SKM-1 treated with dmso at 0.1 percent for 144 hours (cell line): ENCODE measurements at regions not wholly inside any gene's neighbourhood (a gene's known extent, or its start where the extent isn't known, plus 50 kb on each side); places are given as distances from the start of the nearest gene placed in this dataset.

Experiments used
- DNase-seq: peaks from one replicate; lab custom pipeline; 2025; ENCODE audit not compliant: unreplicated experiment; lab: John Stamatoyannopoulos, UW

DNA sequence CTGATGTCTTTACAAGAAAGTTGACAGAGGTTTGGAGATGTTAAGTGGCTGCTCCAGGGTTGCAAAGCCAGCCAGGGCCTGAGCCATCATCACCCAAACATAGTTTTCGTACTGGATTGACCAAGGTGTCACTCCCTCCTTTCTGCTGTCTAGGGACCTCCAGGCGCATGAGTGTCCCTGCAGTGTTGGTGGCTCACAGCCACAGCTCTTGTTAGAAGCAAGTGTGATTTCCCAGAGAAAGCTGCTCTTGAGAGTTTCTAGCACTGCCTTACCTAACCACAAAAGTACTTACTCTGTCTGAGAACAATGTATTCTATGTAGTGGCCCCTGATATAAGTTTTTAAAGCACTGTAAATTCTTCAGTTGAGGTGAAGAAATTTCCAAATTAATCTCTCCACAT, 144.1 kb downstream of the SOX2 start:
- no peak for DNase-seq

DNA sequence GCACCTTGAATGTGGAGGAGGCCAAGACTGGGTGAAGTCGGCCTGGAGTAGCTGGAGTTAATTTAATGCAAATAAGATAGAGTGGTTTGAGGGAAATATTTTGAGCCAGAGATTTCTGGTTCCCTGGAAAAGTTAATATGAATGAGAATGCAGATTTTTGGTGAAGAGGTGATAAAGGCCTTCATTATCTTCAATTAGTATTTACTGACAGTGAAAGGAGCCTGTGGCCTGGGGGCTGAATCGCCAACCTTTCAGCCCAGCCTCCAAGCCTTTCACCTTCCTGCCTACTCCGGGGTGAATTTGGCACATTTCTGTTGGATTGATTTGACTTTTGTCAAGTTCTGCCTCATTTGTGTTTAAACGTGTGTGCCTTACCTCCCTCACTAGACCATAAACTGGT, 147.8 kb downstream of the SOX2 start:
- no peak for DNase-seq

DNA sequence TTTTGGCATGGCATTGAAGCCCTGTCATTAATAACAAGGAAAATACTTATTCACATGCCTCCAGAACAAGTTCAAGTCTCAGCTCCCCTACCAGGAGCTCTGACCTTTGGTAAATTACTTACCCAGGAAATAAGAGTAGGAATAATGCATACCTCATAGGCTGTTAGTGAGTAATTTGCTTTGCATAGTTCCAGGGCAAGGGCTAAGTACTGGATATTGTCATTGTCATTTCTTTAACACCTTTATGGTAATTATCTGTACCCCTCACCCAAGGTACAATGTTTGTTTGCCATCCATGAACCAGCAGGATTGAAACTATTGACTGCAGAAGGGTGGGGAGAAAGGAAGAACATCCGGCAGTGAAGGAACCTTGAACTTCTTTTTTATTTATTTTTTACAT, 148.5 kb downstream of the SOX2 start:
- DNase-seq, result no peak

DNA sequence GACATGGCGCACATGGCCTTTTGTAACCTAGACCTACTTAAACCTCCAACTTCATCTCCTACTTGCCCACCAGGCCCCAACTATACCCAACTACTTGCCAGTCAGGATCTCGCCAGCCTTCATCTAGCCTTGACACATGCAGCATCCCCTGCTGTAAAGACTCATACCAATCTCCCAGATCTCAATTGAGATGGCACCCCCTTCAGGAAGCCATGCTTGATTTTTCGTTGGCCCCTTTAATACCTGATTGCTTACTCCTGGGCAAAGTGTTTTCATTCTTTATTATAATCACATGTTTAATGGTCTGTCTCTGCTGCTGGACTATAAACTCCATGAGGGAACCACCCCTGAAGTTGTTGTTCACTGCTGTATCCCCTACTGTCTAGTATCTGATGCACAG, 150.8 kb downstream of the SOX2 start:
- no peak for DNase-seq

DNA sequence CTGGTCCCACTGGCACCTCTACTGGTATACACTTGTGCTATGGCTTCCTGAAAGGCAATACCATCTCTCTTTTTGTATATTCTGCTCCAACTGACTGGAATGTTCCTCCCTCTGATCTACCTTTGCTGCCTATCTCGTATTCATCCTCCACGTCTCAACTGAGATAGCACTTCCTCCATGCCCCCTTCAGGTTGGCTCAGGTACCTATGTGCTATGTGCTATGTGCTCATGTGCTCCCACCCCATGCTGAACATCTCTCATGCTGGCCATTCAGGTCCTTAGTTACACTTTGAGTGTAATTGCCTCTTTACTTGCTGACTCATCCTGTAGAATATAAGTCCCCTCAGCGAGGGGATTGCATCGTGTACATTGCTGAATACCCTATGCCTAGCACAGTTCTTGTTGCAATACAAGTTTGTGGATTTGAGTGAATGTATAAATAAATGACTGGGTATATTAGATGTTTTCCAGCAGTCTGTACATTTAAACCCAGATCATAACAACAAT, 156.9 kb downstream of the SOX2 start:
- DNase-seq, result no peak

DNA sequence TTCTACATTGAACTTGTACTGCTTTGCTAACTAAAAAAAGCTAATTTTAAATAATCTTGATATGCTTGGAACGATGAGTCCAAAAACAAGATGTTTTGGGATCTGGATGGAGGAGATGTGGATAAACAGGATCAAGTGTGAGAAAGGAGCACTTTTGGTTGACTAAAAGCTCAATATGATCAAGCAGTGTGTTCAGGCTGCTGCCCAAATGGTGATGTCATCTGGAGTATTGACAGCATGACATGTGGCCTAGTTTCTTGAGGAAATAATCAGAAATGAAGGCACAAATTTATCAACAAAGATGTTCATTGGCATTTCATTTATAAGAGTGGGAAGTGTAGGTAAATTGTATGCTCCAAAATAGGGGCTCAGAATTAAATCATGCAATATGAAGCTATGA, 161.2 kb downstream of the SOX2 start:
- no peak for DNase-seq

DNA sequence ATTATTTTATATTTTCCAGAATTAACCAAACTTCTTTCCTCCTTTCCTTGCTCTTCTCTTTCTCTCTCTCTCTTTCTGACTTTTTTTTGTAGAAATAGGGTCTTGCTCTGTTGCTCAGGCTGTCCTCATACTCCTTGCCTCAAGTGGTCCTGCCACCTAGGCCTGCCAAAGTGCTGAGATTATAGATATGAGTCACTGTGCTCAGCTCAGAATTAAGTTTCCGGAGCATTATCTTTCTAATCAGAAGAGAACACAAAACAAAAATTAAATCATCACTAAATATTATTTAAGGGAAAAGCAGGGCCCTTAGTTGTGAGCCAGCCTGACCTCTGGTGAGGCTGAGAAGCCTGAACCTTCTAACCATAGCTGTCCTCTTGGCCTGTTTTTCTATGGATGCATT, 168.2 kb downstream of the SOX2 start:
- DNase-seq, result no peak

DNA sequence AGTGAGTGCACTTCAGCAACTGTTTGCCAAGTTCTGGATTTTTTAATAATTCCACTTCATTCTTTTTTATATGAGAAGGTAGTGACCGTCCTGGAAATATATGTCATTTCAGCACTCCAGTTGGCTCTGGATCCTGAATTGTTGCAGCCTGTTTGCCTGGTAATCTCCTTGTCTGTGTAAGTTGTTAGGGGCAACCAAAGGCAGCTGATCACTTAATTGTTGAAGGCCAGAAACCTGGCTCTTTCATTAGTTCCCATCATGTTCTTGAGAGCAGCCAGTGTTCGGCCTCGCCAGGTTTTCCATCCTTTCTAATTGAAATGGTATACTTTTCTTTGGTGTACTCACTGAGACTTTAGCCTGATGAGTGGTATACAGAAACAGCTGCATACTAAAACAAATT, 168.6 kb downstream of the SOX2 start:
- DNase-seq, result no peak

DNA sequence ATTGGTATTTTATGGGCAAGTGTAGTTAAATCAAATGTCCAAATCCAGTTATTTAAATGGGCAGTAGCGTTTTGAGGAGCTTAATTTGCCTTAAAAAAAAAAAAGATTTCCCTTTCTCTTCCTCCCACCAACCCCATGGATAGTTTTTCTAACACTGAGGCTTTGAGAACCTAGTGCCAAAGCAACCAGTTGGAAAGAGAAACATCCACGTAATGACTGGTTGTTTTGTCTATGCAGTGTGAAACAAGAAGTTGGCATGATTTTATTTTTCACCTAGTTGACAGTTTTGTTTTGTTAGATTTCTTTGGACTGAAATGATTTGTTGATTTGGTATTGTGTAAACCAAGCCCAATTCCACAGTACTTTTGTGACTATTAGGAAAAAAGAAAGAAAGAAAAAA, 170.0 kb downstream of the SOX2 start:
- no peak for DNase-seq

DNA sequence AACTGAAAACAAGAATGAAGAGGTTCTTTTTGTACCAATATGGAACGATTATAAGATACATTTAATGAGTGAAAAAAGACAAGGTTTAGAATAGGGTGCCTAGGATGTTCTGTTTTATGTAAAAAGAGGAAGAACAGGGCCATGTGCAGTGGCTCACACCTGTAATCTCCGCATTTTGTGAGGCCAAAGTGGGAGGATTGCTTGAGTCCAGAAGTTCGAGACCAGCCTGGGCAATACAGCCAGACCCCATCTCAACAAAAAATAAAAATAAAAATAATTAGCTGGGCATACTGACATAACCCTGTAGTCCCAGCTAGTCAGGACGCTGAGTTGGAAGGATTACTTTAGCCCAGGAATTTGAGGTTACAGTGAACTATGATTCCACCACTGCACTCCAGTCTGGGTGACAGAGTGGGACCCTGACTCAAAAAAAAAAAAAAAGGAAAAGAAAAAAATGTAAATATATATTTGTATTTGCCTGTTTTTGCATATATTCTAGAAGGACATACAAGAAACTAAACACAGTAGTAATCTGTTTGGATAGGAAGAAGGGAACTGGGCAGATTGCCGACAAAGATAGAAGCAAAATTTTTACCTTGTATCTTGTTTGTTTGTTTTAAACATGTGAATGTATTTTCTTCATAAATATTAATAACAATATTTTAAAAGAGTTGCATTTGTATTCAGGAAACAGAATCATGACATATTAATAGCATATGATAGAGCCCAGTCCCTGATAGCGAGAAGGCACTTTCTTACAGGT, 174.3 kb downstream of the SOX2 start:
- DNase-seq, result no peak

DNA sequence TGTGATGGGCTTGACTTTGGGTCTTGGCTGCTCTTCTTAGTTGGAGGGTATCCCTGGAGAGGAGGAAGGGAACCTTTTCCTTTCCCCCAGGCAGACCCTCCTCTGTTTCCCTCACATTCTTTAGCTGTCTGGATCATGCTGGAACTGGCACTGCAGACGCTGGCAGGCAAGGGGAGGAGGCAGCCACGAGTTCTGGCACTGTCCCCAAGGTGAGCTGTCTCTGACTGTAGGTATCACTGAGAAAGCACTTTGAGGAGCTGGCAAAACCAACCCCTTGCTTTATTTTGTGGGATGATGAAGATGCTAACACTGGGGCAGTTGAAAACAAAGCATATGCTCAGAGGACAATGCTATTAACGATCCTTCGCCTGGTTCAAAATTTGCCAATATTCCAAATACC, 175.0 kb downstream of the SOX2 start:
- no peak for DNase-seq

DNA sequence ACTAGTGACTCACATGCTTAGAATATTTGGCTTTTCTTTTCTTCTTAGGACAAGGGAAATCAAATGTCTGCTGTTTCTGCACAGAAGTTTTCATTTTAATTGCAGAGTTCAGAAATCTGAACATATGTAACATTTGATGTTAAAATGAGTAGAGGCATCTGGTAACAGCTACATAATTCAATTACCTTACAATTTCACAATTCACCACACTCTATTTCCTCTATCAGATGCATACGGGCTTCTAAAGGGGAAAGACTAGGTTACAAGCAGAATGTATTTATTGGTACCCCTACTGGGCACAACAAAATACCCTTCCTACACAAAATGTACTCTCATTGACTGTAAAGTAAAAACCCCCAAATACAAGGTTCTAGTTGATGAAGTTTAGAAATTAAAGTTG, 176.0 kb downstream of the SOX2 start:
- DNase-seq, result no peak

DNA sequence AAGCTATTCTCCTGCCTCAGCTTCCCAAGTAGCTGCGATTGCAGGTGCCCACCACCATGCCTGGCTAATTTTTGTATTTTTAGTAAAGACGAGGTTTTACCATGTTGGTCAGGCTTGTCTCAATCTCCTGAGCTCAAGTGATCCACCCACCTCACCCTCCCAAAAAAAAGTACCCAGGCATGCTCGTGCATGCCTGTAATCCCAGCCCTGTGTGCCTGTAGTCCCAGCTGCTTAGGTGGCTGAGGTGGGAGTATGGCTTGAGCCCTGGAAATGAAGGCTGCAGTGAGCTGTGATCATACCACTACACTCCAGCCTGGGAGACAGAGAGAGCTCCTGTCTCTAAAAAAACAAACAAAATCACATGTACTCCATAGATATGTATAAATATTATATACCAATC, 176.5 kb downstream of the SOX2 start:
- no peak for DNase-seq

DNA sequence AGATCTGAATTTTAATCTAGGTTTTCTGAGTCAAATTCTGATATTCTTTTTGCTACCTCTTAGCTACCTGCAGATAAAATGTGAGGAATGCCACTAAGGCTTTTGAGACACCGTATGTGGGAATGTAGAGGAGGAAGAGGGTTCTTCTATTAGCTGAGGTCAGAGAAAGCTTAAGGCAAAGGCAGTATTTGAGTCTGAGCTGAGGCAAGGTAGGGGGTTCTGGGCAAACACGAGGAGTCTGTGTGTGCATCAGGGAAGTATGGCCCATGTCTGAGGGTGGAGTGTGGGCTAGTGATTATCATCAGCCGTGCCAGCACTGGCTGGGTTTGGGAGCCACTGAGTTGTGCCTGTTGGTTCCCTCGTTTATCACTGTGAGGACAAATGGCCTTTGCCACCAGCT, 181.1 kb downstream of the SOX2 start:
- DNase-seq, result no peak

DNA sequence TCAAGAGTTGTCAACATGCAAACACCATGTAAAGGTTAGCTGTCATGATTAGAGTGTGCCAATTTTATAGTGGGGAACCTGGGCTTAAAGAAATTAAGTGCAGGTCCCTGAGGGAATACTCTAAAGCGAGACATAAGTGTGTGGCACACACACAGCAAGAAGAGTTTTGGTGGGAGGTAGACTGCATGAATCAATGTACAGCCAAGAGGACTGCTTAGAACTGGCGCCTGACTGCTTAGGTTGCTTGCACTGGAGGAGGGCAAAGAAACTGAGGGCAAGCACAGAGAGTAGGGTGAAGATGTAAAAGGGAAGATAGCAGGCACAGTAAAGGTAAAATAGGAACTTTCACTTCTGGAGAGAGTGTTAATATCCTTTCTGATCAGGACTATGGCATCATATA, 184.9 kb downstream of the SOX2 start:
- DNase-seq, result no peak

DNA sequence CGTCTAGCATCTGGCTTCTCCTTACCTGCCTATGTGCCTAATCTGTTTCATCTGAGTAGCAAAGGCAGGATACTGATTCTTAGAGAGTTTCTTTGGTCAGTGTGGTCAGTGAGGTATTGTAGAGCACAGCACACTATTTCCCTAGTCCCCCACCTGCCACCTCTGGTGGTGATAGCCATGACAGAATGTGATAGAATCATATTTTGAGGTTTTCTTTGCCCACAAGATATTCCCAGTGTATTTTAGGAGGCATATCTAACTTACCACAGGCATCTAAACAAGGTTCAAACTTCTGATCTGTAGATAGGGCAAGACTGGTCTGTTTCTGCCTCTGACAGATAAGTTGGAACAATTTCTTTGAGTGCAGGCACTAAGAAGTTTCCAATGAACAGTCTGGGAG, 188.0 kb downstream of the SOX2 start:
- DNase-seq, result no peak

DNA sequence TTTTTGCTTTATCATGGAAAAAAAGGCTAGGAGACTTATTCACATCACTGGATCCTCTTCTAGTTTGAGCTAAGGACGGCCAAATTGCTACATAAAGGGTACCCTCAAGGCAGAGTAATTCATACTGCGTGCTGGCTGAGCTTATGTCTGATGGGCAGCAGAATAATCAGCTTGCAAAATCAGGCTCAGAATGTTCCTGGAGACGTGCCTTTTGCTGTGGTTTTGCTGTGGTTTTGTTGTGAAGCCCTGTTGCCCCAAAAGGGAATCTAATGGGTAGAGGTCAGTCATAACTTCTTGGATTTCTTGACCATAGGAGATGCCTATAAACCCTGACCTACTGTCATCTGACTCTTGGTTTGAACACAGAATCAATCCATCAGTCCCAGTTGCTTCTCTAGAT, 189.9 kb downstream of the SOX2 start:
- no peak for DNase-seq

DNA sequence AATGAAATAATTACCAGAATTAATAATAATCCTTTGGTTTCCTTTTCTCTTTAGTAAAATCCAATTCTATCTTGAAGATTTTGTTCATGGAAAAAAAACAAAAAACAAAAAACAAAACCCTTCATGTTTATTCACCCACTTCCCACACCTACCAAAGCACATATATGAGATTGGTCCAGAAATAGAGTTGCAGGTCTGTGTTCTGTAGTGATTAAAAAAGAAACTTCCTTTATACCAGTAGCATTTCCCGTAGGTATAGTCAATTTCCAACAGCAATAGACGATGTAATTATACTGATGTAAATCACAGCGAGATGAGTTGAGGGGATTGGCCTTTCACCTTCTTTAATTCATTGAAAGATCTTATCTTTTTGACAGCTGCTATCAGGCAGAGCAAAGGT, 194.6 kb downstream of the SOX2 start:
- DNase-seq, result no peak

DNA sequence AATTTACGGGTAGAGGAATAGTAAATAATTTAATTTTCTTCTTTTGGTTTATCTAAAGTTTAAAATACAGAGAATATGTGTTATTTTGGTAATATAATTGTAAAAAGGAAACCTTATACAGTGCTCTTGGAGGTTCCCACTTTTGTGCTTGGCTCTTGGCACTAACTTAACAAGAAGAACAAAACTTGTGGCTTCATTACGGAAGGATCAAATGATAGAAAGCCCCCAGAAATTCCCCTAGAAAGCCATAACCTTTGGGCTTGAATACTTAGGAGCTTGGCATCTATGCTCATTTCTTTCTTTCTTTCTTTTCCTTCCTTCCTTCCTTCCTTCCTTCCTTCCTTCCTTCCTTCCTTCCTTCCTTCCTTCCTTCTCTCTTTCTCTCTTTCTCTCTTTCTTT, 197.5 kb downstream of the SOX2 start:
- DNase-seq, result no peak

DNA sequence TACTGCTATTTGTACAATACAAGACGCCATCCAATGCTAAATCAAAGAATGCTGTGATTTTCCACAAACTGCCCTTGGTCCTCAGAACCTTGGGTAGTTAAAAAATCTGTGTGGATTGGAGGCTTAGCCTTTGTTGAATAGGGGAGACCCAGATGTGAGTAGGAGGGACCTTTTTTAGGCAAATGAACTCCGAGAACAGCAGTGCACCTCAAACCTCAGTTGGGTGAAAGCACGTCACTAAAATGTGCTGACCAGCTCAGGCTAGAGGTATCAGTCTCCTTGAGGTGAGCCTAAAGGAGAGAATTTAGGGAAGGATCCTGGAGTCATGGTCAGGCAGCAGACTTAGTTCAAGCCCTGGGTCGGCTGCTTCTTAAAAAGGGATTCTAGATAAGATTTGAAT, 200.7 kb downstream of the SOX2 start:
- DNase-seq, result no peak

DNA sequence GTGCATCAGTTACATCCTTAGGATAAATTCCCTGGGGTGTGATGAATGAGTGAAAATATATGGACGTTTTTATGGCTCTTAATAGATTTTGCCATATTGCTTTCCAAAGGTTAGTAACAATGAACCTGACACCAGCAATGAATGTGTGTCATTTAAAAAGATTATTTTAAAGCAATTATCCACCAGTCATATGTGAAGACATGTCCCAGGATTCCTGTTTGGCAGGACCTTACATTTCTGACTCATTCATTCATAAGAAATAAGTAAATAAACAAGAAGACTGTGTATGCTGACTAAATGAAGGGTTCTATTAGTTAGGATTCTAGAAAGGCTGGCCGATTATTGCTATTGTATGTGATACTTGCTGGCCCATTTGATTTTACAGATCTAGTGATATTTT, 201.5 kb downstream of the SOX2 start:
- no peak for DNase-seq

DNA sequence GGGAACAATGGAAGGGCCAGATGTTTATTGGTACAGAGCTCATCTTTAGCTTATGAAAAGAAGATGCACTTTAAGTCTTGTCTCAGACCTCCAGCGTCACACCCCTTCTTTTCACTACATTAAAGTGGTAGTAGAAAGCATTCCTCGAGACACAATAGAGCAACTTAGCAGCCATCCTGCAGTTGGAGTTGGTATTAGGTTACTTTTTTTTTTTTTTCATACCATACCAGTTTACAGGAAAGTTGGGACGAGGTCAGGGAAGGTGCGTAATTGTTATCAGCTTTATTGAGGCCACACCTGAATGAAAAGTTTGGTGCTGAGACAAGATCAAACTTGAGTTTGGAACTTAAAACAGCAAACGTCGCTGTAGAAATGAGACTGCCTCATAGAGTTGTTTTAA, 203.8 kb downstream of the SOX2 start:
- DNase-seq, result no peak

DNA sequence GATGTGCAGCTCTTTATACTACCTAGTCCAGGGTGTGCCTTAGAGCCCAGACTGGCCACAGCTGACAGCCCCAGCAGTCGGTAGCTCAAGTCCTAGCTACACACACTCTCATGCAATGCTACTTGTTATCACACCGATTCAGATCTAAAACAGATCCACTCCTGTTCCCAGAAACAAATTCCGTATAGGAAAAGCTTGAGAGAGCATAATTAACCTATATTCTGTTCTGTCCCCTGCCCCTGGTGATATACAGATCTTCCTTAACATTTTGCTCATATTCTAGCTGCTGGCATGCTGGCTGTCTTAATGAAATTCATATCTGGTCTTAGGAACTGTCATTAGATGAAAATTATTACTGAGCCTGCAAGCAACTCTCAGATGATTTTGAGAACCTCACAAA, 204.3 kb downstream of the SOX2 start:
- DNase-seq, result no peak
